Fibroblast of pulmonary artery (primary cell): ENCODE measurements at regions not wholly inside any gene's neighbourhood (a gene's known extent, or its start where the extent isn't known, plus 50 kb on each side); places are given as distances from the start of the nearest gene placed in this dataset.

Experiments used
- DNase-seq: peaks from one replicate; pipeline ENCODE4 v3.0.0-alpha.2; 2010; ENCODE audit warnings: low read depth
- H3K4me3 ChIP-seq: replicated peaks from 2 replicates; pipeline ENCODE4 v1.5.1; 2011; ENCODE audit warnings: low read depth, mild to moderate bottlenecking, control low read depth, low read length, moderate library complexity
- TF ChIP-seq, protein P1 (sequence below): IDR thresholded peaks from 2 replicates; pipeline ENCODE4 v1.5.1; 2011; ENCODE audit warnings: mild to moderate bottlenecking, control low read depth, low read length, inconsistent platforms; ENCODE audit errors: missing control alignments

DNA sequence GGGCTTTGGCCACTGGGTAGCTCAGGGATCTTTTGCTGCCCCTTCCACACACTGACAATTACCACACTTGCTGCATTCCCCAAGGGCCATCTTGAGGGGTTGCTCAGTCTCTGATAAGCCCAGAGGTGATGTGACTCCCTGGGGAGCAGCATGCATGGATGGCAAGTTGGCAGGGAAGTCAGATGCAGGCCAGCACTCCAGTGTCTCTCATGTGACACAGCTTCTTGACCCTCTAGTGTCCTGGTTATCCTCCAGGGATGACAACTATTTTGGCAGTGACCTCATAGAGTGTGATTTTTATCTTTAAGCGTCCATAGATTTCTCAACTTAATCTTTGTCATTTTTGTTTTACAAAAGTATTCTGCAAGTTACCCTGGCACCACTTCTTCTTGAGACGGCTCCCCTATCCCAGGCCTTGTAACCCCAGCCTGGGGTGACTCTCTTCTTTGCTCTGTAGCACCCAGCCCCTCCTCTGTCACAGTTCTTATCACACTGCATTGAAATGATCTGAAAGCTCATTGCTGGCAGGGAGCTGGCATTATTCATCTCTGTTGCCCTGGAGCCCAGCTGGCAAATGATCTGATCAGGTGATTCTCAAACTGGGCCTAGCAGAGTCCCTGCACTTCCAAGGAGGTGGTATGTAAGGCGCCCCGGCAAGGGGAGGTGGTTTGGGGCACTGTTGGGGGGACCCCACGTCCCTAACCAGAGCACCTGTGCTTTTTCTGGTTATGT, 72.6 kb downstream of the TENT5C start:
- DNase-seq = no peak
- no peak overlapping the region for H3K4me3 ChIP-seq
- TF ChIP-seq, protein P1, sequence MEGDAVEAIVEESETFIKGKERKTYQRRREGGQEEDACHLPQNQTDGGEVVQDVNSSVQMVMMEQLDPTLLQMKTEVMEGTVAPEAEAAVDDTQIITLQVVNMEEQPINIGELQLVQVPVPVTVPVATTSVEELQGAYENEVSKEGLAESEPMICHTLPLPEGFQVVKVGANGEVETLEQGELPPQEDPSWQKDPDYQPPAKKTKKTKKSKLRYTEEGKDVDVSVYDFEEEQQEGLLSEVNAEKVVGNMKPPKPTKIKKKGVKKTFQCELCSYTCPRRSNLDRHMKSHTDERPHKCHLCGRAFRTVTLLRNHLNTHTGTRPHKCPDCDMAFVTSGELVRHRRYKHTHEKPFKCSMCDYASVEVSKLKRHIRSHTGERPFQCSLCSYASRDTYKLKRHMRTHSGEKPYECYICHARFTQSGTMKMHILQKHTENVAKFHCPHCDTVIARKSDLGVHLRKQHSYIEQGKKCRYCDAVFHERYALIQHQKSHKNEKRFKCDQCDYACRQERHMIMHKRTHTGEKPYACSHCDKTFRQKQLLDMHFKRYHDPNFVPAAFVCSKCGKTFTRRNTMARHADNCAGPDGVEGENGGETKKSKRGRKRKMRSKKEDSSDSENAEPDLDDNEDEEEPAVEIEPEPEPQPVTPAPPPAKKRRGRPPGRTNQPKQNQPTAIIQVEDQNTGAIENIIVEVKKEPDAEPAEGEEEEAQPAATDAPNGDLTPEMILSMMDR = no peak

DNA sequence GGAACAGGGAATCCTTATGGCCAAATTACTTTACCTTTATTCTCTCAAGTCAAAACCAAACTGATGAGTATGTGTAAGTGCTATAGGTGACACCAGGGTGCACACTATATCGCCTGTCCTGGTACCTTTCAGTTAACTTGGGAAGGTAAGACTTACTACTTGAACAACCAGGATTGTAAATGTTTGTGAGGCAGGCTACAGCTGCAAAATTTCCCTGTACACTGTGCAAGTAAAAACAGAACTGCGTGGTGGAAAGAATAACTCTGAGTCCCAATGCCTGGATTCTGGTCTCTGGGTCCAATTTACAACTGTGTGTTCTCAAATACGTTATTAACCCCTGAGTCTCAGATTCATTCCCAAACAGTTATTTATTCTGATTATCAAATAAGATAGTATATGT, 73.5 kb downstream of the TENT5C start:
- TF ChIP-seq, protein P1 = no peak
- DNase-seq = no peak
- H3K4me3 ChIP-seq = no peak overlapping the region

DNA sequence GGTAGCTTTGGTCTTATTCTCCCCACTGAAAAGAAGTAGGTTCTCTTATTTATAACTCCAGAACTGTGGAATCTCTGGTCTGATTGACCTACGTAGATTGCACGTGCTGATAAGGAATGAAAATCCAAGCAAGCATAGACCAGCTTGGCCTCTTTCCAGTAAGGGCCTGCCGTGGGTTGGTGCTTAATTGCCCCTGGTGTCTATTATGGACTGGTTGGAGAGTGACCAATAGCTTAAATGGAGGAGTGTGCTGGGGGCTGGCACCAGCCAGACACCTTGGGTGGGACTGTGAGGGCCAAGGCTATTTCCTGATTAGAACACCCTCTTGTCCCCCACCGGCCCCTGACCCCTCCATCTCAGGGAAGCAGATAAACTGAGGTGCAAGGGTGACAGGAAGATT, 74.0 kb downstream of the TENT5C start:
- no peak for DNase-seq
- H3K4me3 ChIP-seq = no peak overlapping the region
- TF ChIP-seq, protein P1 = no peak

DNA sequence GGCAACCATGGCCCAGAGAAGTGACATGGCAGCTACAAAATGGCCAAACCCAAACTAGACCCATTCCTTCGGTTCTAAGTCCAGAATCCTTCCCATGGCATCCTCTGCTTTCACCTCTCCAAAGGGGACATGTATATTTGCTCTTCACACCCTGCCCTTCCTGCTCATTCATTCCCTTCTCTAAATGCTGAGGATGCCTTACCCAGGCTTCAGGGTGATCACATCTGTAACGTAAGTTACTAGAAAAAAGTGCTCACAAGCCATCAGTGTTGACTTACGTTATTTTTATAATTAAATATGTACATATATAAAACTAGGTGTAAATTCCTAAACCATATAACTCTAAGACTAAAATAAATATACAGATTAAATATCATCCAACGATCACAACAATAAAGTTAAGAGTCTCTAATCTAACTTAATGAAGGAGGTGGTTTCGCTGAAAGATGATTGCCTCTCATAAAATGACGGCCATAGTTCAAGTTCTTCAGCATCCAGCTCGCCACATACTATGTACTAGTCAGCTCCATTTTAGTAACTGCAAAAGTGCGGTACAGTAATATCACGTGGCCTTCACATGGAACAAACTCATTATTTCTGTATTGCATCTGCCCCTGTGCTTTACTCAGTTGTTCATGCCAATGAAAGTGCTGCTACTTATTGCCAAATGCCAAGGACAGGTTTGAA, 74.6 kb downstream of the TENT5C start:
- TF ChIP-seq, protein P1 = no peak
- H3K4me3 ChIP-seq = no peak overlapping the region
- no peak for DNase-seq

DNA sequence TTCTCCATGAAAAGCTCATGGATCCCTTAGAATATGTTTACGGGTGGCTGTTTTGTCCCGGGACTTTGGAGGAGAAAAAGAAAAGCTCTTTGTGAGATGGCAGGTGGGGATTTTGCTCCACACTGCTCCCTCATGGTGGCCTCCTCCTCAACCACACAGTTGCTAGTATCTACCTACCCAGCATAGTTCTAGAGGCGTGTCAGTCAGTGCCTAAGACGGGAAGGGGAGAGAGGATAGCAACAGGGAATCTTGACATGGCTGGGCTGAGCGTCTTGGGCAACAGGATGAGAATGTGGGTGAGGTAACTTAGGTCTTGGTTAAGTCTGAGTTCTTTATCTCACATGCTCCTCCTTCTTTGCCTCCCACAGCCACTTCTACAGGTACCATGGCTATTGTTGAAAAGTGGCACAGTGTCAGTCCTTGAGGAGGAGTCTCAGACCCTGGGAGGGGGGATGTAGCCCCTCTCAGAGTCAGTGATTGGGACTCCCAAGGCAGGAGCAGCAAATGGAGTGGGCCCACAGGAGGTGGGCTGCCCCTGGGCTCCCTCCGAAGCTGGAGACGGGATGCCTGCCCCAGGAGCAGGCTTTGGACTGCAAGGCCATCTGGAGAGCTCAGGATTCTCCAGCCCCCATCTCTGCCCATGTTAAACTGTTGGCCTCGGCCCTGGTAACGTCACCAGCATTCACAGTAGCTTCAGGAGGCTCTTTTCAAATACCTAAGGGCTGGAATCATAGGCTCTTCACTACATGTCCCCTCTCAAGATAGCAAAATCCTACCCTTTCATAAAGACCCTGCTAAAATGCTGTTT, 75.4 kb downstream of the TENT5C start:
- TF ChIP-seq, protein P1 = no peak
- DNase-seq = no peak
- no peak overlapping the region for H3K4me3 ChIP-seq

DNA sequence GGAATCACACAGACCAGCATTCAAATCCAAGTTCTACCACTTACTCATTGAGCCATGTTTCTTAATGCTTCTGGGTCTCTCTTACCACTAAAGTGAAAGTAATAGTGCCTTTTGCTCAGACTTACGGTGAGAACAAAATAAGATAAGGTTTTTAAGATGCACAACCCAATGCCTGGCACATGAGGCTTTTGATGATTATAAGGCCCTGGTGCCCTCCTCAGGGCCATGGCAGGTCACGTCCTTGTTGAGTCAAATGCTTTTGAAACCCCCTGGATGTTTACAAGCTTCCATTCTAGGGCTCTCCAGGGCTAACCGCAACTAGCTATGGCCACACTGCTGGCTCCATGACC, 76.0 kb downstream of the TENT5C start:
- DNase-seq = no peak
- TF ChIP-seq, protein P1 = no peak
- H3K4me3 ChIP-seq = no peak overlapping the region
